Spinal cord (tissue), 9 donors: ENCODE measurements at regions not wholly inside any gene's neighbourhood (a gene's known extent, or its start where the extent isn't known, plus 50 kb on each side); places are given as distances from the start of the nearest gene placed in this dataset.

Experiments
- DNase-seq, 6 donors: peaks; one replicate each; pipeline versions ENCODE4 v3.0.0 to v3.0.0-alpha.2; 2013 to 2015; ENCODE audit warnings: low spot score in 6 of 6, low read depth in 4 of 6
- H3K27ac ChIP-seq: one replicate; pipeline ENCODE4 v1.5.1; 2013; ENCODE audit warnings: low read depth, low read length, control low read depth
- H3K27me3 ChIP-seq: one replicate; pipeline ENCODE4 v1.6.1; 2013; ENCODE audit warnings: low read length; ENCODE audit not compliant: control insufficient read depth, insufficient read depth
- H3K36me3 ChIP-seq: one replicate; pipeline ENCODE4 v1.6.1; 2013; ENCODE audit warnings: low read length; ENCODE audit not compliant: control insufficient read depth, insufficient read depth
- H3K4me1 ChIP-seq: one replicate; pipeline ENCODE4 v1.6.1; 2013; ENCODE audit warnings: low read length; ENCODE audit not compliant: control insufficient read depth, insufficient read depth
- H3K4me3 ChIP-seq: one replicate; pipeline ENCODE4 v1.5.1; 2013; ENCODE audit warnings: low read depth, low read length, control low read depth
- H3K9me3 ChIP-seq: one replicate; pipeline ENCODE4 v1.6.1; 2013; ENCODE audit warnings: low read length; ENCODE audit not compliant: control insufficient read depth, insufficient read depth
- WGBS: methylation state at CpG from one replicate; pipeline ENCODE4 v1.1.5; 2013; ENCODE audit warnings: missing lambda C conversion rate; ENCODE audit not compliant: insufficient coverage; 5-methylcytosine and 5-hydroxymethylcytosine counted together
- donor health status: healthy.

GRCh38 chr5:169435506-169436229, 134.7 kb upstream of the SLIT3 start:
- H3K4me1 ChIP-seq: no peaks in the 10 kb centered on the region
- DNase-seq: no peak
- H3K27ac ChIP-seq: no peak overlapping the region
- no peaks in the 10 kb centered on the region for H3K36me3 ChIP-seq
- H3K9me3 ChIP-seq: no peaks in the 10 kb centered on the region
- no peak overlapping the region for H3K4me3 ChIP-seq
- 68% methylated on average over 3 of the region's 7 CpGs for WGBS
- H3K27me3 ChIP-seq: no peaks in the 10 kb centered on the region

- no peaks in the 10 kb centered on the region for H3K36me3 ChIP-seq
- no peaks in the 10 kb centered on the region for H3K27me3 ChIP-seq
- H3K4me3 ChIP-seq: no peak overlapping the region
- H3K9me3 ChIP-seq: no peaks in the 10 kb centered on the region
- H3K27ac ChIP-seq: no peak overlapping the region
- 83% methylated on average over 5 of the region's 5 CpGs for WGBS
- no peak for DNase-seq
- H3K4me1 ChIP-seq: peaks cover 3% of the 10 kb centered on the region
These were observed 132.3 kb upstream of the SLIT3 start for GRCh38 chr5:169433221-169433651.

- H3K36me3 ChIP-seq: no peaks in the 10 kb centered on the region
- H3K4me3 ChIP-seq: no peak overlapping the region
- WGBS: no CpG with 5 or more reads among the region's 3 CpGs
- H3K9me3 ChIP-seq: no peaks in the 10 kb centered on the region
- no peak for DNase-seq
- no peaks in the 10 kb centered on the region for H3K27me3 ChIP-seq
- H3K4me1 ChIP-seq: peaks cover 3% of the 10 kb centered on the region
- H3K27ac ChIP-seq: no peak overlapping the region
These were observed 130.4 kb upstream of the SLIT3 start for GRCh38 chr5:169431386-169431785.

GRCh38 chr5:169430671-169431070, 129.7 kb upstream of the SLIT3 start:
- H3K27me3 ChIP-seq: no peaks in the 10 kb centered on the region
- no peak for DNase-seq
- no peaks in the 10 kb centered on the region for H3K9me3 ChIP-seq
- no CpG with 5 or more reads among the region's 1 CpG for WGBS
- peaks cover 3% of the 10 kb centered on the region for H3K4me1 ChIP-seq
- H3K4me3 ChIP-seq: no peak overlapping the region
- H3K36me3 ChIP-seq: no peaks in the 10 kb centered on the region
- H3K27ac ChIP-seq: no peak overlapping the region

GRCh38 chr5:169429044-169429443, 128.1 kb upstream of the SLIT3 start:
- peak in 1 of 6 donors; percentile 21 for DNase-seq
- Histone ChIP-seq H3K4me1 (peaks cover 3% of the 10 kb centered on the region), H3K36me3 (no peaks in the 10 kb centered on the region), H3K27me3 (no peaks in the 10 kb centered on the region), H3K9me3 (no peaks in the 10 kb centered on the region), H3K4me3 (no peak overlapping the region), H3K27ac (no peak overlapping the region)
- 40% methylated on average over 1 of the region's 2 CpGs for WGBS

- H3K27me3 ChIP-seq: no peaks in the 10 kb centered on the region
- WGBS: 88% methylated on average over 1 of the region's 6 CpGs
These were observed 125.8 kb upstream of the SLIT3 start for GRCh38 chr5:169426784-169427183.

GRCh38 chr5:169424670-169425378, 123.9 kb upstream of the SLIT3 start:
- no peak overlapping the region for H3K27ac ChIP-seq
- H3K4me3 ChIP-seq: no peak overlapping the region
- H3K9me3 ChIP-seq: no peaks in the 10 kb centered on the region
- H3K27me3 ChIP-seq: no peaks in the 10 kb centered on the region
- no peaks in the 10 kb centered on the region for H3K36me3 ChIP-seq
- WGBS: 76% methylated on average over 4 of the region's 4 CpGs
- no peak for DNase-seq
- peaks cover 3% of the 10 kb centered on the region for H3K4me1 ChIP-seq

More at GRCh38 chr5:169426784-169427183, 125.8 kb upstream of the SLIT3 start:
- Histone ChIP-seq H3K4me3 (no peak overlapping the region), H3K27ac (no peak overlapping the region), H3K36me3 (no peaks in the 10 kb centered on the region), H3K9me3 (no peaks in the 10 kb centered on the region), H3K4me1 (peaks cover 3% of the 10 kb centered on the region)
- no peak for DNase-seq

- Histone ChIP-seq H3K9me3 (no peaks in the 10 kb centered on the region), H3K27ac (no peak overlapping the region), H3K4me3 (no peak overlapping the region), H3K27me3 (no peaks in the 10 kb centered on the region), H3K4me1 (peaks cover 3% of the 10 kb centered on the region), H3K36me3 (no peaks in the 10 kb centered on the region)
- no peak for DNase-seq
- WGBS: no CpG with 5 or more reads among the region's 2 CpGs
These were observed 123.3 kb upstream of the SLIT3 start for GRCh38 chr5:169424279-169424655.

- peaks cover 3% of the 10 kb centered on the region for H3K9me3 ChIP-seq
- no peaks in the 10 kb centered on the region for H3K4me1 ChIP-seq
- WGBS: 64% methylated on average over 1 of the region's 3 CpGs
- H3K4me3 ChIP-seq: no peak overlapping the region
- no peaks in the 10 kb centered on the region for H3K36me3 ChIP-seq
- no peaks in the 10 kb centered on the region for H3K27me3 ChIP-seq
- no peak overlapping the region for H3K27ac ChIP-seq
- DNase-seq: no peak
These were observed 122.8 kb upstream of the SLIT3 start for GRCh38 chr5:169423580-169424278.
